ENCODE measurements at regions not wholly inside any gene's neighbourhood (a gene's known extent, or its start where the extent isn't known, plus 50 kb on each side); places are given as distances from the start of the nearest gene placed in this dataset.

GRCh38 chr19:32038021-32038920, 307.1 kb upstream of the ZNF507 start:
- Histone ChIP-seq H3K14ac (replicated peaks; ENCODE audit: low read depth, low read length) (no peak overlapping the region), H4K20me1 (ENCODE audit: insufficient read depth, low read length) (no peaks in the 10 kb centered on the region), H2BK120ac (ENCODE audit: low read depth, low read length) (no peak overlapping the region), H2AK5ac (ENCODE audit: low read depth, low read length) (no peak overlapping the region), H2BK15ac (ENCODE audit: low read depth, low read length) (no peak overlapping the region), H2AFZ (replicated peaks; ENCODE audit: low read length, poor library complexity) (no peak overlapping the region), H2BK20ac (ENCODE audit: low read depth, low read length) (no peak overlapping the region), H3K27ac (ENCODE audit: insufficient read depth, low read length) (no peak overlapping the region), H4K5ac (ENCODE audit: low read depth, low read length) (no peak overlapping the region), H3K9me1 (ENCODE audit: insufficient read depth, low read length) (no peaks in the 10 kb centered on the region), H3K27me3 (ENCODE audit: control insufficient read depth, insufficient read depth, low read length) (no peaks in the 10 kb centered on the region; the same call in none of the 2 replicates), H4K91ac (ENCODE audit: insufficient read depth, low read depth, low read length) (no peak overlapping the region), H3K4me2 (ENCODE audit: low read depth, low read length) (no peak overlapping the region), H3K4me3 (ENCODE audit: insufficient read depth, low read depth, low read length) (no peak overlapping the region), H4K8ac (ENCODE audit: low read depth in 2 of 2, low read length in 2 of 2) (no peak overlapping the region), H3K4ac (ENCODE audit: low read depth, low read length) (no peak overlapping the region), H3K4me1 (ENCODE audit: control insufficient read depth, insufficient read depth, low read length) (no peaks in the 10 kb centered on the region), H3K56ac (ENCODE audit: extremely low read depth, insufficient read depth, low read length) (no peak overlapping the region), H3K9me3 (ENCODE audit: control insufficient read depth, insufficient read depth, low read length) (no peaks in the 10 kb centered on the region), H3K9ac (ENCODE audit: low read depth, low read length) (no peak overlapping the region), H2AK9ac (replicated peaks; ENCODE audit: low read depth, low read length, poor library complexity) (no peak overlapping the region), H3K36me3 (ENCODE audit: control insufficient read depth, insufficient read depth, low read length) (no peaks in the 10 kb centered on the region), H3K18ac (ENCODE audit: low read depth, low read length) (no peak overlapping the region), H3K79me1 (ENCODE audit: low read depth in 1 of 2, low read length in 2 of 2) (no peaks in the 10 kb centered on the region), H2BK5ac (ENCODE audit: low read depth, low read length, poor library complexity, severe bottlenecking) (no peak overlapping the region), H3K23ac (ENCODE audit: low read depth, low read length) (no peak overlapping the region)
- 40% methylated on average over 1 of the region's 13 CpGs; no CpG with 5 or more reads in 1 of the 2 experiments for WGBS, 2 experiments (ENCODE audit: extremely low coverage in 2 of 2, insufficient read length in 1 of 2)
- BruUV-seq (replicated peaks): no TSS peak
- dilution Hi-C loops (cut with HindIII; ENCODE audit: low sequenced_read_pairs, unreplicated experiment) (no loop called here), intact Hi-C loops (cut with micrococcal nuclease) (no loop called here), in situ Hi-C loops (cut with MboI; ENCODE audit: low sequenced_read_pairs) (no loop called here)
- ChIA-PET POLR2A (ENCODE audit: unreplicated experiment) (no interaction called here), CTCF (no interaction called here)
- DNase-seq: no peak
- no peak for ATAC-seq (ENCODE audit: low read depth)
- TF ChIP-seq RFX5 (IDR thresholded peaks at IDR 0.05; ENCODE audit: low read depth, low read length): no peak
- TF ChIP-seq RAD21 (IDR thresholded peaks at IDR 0.05; ENCODE audit: low read length): no peak
- TF ChIP-seq CTCF (conservative IDR thresholded peaks at IDR 0.05; ENCODE audit: low read depth, low read length): no peak
- no peak for TF ChIP-seq MAZ (IDR thresholded peaks at IDR 0.05; ENCODE audit: borderline replicate concordance, low read depth, low read length)
- TF ChIP-seq BHLHE40 (IDR thresholded peaks at IDR 0.05; ENCODE audit: low read depth, low read length): no peak
- no peak for TF ChIP-seq SMC3 (IDR thresholded peaks at IDR 0.05; ENCODE audit: low read depth, low read length)
- no peak for TF ChIP-seq FOS (IDR thresholded peaks at IDR 0.05; ENCODE audit: low read depth, low read length)
- no peak for TF ChIP-seq USF2 (IDR thresholded peaks at IDR 0.05; ENCODE audit: low read depth, low read length)
- TF ChIP-seq CHD1 (IDR thresholded peaks at IDR 0.05; ENCODE audit: low read depth, low read length): no peak
- TF ChIP-seq POLR2A (IDR thresholded peaks at IDR 0.05; ENCODE audit: low read depth, low read length): no peak
- TF ChIP-seq MAFK (IDR thresholded peaks at IDR 0.05; ENCODE audit: low read depth, low read length): no peak
- TF ChIP-seq RCOR1 (IDR thresholded peaks at IDR 0.05; ENCODE audit: insufficient replicate concordance, low read length): no peak
- TF ChIP-seq NFE2L2 (IDR thresholded peaks at IDR 0.05; ENCODE audit: low read depth, low read length): no peak
- TF ChIP-seq ELK1 (IDR thresholded peaks at IDR 0.05; ENCODE audit: borderline replicate concordance, low read depth, low read length): no peak
- no peak for TF ChIP-seq CEBPB (IDR thresholded peaks at IDR 0.05; ENCODE audit: low read depth, low read length)

Measured in IMR-90 (cell line).